C4-2B (cell line): ENCODE measurements at regions not wholly inside any gene's neighbourhood (a gene's known extent, or its start where the extent isn't known, plus 50 kb on each side); places are given as distances from the start of the nearest gene placed in this dataset.

ENCODE experiments used
- CTCF ChIP-seq: fragments of 450-650 bp; conservative IDR thresholded peaks from 2 replicates; pipeline ENCODE4 v1.5.1; 2017; ENCODE audit warnings: mild to moderate bottlenecking
- ZFX ChIP-seq: fragments of 450-650 bp; IDR thresholded peaks from 2 replicates; pipeline ENCODE4 v1.6.1; 2017

GRCh38 chr1:11345971-11346715 lies 73.1 kb downstream of the UBIAD1 start:
- TF ChIP-seq CTCF (no peak), ZFX (no peak)
